Esophagus squamous epithelium (tissue), 4 donors: ENCODE measurements at regions not wholly inside any gene's neighbourhood (a gene's known extent, or its start where the extent isn't known, plus 50 kb on each side); places are given as distances from the start of the nearest gene placed in this dataset.

Source experiments
- CTCF ChIP-seq, 6 experiments: fragments of 450-650 bp in 4 of 6; fragments of 200-600 bp in 2 of 6; sonication (generic) in 2 of 6; IDR thresholded peaks; one replicate each; pipeline ENCODE4 v1.5.1; 2016 to 2019; ENCODE audit warnings: antibody characterized with exemption in 6 of 6, mild to moderate bottlenecking in 4 of 6, moderate library complexity in 4 of 6
- POLR2A ChIP-seq, 4 donors: fragments of 450-650 bp; IDR thresholded peaks; one replicate each; pipeline ENCODE4 v1.6.1; 2017; ENCODE audit warnings: antibody characterized with exemption in 4 of 4, mild to moderate bottlenecking in 4 of 4, moderate library complexity in 3 of 4

- TF ChIP-seq CTCF (IDR thresholded peaks at IDR 0.05) (no peak), POLR2A (IDR thresholded peaks at IDR 0.05) (no peak)
Measured at GRCh38 chrX:117840645-117841044, 276.0 kb downstream of the KLHL13 start.
